Hepatic stellate cell (primary cell): ENCODE measurements at regions not wholly inside any gene's neighbourhood (a gene's known extent, or its start where the extent isn't known, plus 50 kb on each side); places are given as distances from the start of the nearest gene placed in this dataset.

ENCODE experiments used
- DNase-seq: peaks from one replicate; pipeline ENCODE4 v3.0.0; 2011; ENCODE audit warnings: low spot score

DNA sequence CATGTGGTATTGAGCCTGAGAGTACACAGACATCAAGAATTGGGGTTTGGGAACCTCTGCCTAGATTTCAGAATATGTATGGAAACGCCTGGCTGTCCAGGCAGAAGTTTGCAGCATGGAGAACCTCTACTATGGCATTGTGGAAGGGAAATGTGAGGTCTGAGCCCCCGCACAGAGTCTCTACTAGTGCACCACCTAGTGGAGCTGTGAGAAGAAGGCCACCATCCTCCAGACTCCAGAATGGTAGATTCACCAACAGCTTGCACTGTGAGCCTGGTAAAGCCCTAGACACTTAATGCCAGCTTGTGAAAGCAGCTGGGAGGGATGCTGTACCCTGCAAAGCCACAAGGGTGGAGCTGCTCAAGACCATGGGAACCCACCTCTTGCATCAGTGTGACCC is 658.2 kb downstream of the HACE1 start:
- no peak for DNase-seq

DNA sequence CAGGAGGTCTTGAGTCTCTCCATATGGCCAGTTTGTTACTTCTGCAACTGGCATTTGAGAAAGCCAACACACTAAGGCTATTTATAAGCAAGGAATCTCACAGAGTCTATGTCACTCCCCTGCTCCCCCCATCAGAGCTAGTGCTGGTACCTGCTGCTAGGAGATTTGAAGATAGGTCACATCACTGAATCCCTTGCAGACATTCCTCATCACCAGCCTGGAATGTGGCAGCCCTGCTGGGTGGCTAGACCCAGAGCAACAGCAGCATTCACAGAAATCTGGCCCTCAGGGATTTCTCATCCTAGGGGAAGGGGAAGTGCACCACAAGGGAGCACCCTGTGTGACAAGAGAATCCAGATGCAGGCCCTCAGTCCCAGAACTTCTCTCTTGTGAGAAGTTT is 672.1 kb downstream of the HACE1 start:
- DNase-seq: no peak

DNA sequence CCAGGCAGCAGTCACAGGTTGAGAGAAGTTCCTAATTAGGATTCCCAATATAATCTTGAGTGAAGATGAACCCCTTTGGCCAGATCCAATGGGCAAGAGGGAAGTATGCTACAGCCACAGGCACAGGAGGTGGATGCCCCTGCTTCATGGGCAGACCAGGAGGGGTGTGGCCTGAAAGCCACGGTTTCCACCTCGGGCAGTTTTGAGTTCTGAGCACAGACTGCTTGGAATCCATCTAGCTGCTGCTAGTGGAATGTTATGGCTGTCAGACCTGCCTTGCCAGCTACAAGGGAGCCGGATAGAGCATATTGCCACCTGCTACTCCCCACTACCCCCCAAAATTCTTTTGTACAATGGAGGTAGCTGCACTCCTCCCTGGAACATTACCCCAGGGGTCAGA is 672.9 kb downstream of the HACE1 start:
- no peak for DNase-seq

GRCh38 chr6:104183816-104184435 is 675.8 kb downstream of the HACE1 start:
- no peak for DNase-seq

GRCh38 chr6:104182811-104183210 is 676.9 kb downstream of the HACE1 start:
- DNase-seq: no peak

- DNase-seq: no peak
Measured at GRCh38 chr6:104173668-104174067, 686.1 kb downstream of the HACE1 start.

- no peak for DNase-seq
Measured at GRCh38 chr6:104170401-104170800, 689.3 kb downstream of the HACE1 start.

GRCh38 chr6:104166055-104166668 is 693.6 kb downstream of the HACE1 start:
- no peak for DNase-seq

- no peak for DNase-seq
Measured at GRCh38 chr6:104162036-104162669, 697.6 kb downstream of the HACE1 start.

- DNase-seq: no peak
Measured at GRCh38 chr6:104159045-104159618, 700.6 kb downstream of the HACE1 start.

- no peak for DNase-seq
Measured at GRCh38 chr6:104143757-104144156, 716.0 kb downstream of the HACE1 start.

DNA sequence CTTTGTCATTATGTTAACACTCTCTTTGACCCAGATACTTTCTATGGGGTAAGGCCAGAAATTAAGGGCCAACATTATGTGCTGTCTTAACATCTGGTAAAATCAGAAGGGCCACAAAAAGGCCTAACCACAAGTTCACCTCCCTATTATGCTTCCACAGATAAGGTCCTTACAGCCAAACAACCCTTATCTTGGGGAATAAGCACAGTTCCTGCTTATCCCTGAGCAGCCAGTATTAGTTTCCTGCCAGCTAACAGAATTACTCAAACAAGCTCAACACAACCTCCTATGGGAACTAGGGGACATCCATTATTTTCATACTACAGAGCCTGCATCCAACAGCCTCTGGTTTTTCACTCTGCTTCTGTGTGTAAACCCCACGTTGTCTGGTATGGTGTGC is 724.8 kb downstream of the HACE1 start:
- DNase-seq: no peak

DNA sequence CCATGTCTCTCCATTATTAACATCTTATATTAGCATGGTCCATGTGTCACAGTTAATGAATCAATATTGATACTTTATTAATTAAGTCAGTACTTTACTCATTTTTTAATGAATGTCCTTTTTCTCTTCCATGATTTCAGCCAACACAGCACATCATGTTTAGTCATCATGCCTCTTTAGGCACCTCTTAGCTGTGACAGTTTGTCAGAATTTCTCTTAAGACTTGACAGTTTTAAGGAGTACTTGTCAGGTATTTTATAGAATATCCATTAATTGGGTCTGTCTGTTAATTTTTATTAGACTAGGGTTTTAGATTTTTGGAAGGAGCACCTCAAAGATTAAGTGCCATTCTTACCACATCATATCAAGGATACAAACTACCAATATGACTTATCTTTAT is 729.4 kb downstream of the HACE1 start:
- no peak for DNase-seq

DNA sequence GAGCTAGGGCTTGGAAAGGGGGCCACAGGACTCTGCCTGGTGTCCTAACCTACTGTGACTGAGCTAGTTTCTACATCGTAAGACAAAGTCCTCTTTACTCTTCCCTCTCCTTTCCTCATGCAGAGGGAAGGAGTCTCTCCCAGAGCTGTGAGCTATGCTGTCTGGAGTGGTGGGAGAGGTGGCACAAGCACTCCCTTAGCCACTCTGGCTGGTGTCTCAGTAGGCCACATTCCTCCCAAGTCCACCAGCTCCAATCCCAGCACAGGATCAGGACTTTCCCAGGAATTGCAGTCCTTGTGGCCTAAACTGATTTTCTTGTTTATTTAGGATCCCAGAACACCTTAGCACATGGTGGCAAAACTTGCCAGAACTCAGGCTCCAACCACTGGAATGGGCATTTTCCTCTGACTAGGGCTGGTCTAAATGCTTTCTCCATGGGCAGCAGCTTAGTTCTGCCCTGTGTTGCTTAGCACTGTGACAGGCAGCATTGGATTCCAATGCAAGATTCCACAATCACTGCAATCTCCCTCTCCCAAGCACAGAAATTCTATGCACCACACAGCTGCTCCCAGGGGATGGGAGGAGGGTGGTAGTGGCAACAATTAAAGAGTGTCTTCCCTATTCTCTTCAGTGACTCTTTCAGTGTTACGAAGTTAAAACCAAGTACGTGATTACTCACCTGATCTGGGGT is 733.3 kb downstream of the HACE1 start:
- peak; percentile 2 for DNase-seq

GRCh38 chr6:104123227-104123626 is 736.5 kb downstream of the HACE1 start:
- no peak for DNase-seq

GRCh38 chr6:104118274-104118673 is 741.4 kb downstream of the HACE1 start:
- DNase-seq: peak; percentile 27

DNA sequence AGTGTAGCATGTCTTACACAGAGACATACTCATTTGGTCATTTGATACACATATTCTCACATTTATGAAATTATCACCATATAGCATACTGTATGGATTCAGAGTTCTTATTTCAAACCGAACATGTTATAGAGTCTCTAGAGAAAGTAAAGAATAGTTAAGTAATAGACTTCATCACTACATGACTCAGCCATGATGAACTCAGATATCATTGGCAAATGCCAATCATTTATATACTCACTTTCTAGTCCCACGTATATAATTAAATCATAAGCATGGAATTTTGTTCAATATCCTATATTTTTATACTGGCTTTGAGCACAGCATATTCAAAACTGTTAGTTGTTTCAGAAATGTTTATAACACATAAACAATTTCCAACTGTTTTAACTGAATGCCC is 749.9 kb downstream of the HACE1 start:
- no peak for DNase-seq

DNA sequence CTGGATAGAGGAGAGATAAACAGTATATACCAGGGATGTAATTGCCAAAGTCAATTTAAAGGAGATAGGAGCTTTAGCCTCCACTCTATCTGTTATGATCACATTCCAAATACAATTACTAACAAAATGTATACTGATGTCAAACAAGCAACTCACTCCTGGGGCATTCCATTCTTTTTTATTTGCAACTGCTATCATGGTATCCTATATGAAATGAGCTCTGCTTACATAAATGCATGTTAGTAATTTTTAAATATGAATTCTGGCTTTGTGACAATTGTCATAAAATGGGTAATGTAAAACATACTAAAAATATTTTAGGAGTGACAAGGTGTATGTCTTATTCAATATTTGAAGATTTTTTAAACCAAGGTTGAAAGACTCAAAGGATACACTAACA is 751.1 kb downstream of the HACE1 start:
- DNase-seq: no peak

DNA sequence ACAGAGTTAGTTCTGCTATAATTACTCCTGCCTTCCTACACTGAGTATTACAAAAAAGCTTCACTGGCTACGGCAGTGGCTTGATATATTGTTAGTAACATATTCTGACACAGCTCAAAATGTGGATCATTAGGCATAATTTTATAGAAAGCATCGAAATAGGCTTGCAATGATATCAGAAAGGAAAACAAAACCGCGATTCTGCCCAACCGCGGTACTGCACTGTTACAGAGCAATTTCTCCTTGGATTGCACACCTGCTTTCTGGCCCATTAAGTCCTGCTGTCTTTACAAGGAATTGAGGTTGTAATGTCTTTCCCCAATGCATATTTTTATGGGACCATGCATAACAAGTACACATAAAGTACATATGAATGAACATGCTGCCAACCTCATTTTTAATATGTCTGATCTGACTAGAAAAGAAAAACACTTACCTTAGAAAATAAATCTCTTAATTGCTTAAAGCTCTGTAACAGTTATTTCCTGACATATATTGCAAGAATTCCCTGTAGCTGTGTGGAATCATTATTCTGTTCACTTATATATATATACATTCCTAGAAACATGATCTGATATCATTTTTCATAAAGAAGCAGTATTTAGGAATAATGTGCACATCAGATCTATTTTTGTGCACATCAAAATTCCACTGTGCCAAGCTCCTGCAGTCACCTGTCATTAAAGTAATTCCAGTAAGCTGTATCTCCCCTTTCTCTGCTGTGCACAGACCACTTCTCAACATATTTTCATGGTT is 763.9 kb downstream of the HACE1 start:
- no peak for DNase-seq

- no peak for DNase-seq
Measured at GRCh38 chr6:104087765-104088164, 772.0 kb downstream of the HACE1 start.

GRCh38 chr6:104068281-104068680 is 791.4 kb downstream of the HACE1 start:
- no peak for DNase-seq

DNA sequence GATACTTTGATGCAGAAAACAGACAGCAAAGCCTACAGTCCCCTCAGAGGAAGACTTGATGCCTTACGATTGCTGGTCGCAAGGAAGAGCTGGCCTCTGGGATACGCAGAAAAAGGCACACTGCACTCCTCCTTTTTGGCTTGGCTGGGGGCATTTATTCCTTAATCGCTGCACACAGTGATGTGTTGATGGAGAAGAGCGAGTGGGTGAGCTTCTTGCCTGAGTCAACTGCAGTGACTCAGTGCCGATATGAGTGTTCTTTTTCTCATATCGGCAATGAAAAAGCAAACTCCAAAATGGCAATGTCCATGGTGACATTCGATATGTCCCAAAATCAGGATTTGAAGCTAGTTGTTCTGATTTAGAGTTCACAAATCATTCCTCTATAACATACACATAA is 794.8 kb downstream of the HACE1 start:
- no peak for DNase-seq
